ENCODE measurements at regions not wholly inside any gene's neighbourhood (a gene's known extent, or its start where the extent isn't known, plus 50 kb on each side); places are given as distances from the start of the nearest gene placed in this dataset.

- TF ChIP-seq POLR2A (IDR thresholded peaks at IDR 0.05; ENCODE audit: low read depth, low read length): no peak
- TF ChIP-seq POLR2AphosphoS5 (IDR thresholded peaks at IDR 0.05; ENCODE audit: low read depth, low read length): no peak
These were observed 177.9 kb downstream of the MELK start for GRCh38 chr9:36750630-36751029.

Data from GM12892 (cell line).